GM12878 (cell line): ENCODE measurements at regions not wholly inside any gene's neighbourhood (a gene's known extent, or its start where the extent isn't known, plus 50 kb on each side); places are given as distances from the start of the nearest gene placed in this dataset.

Experiments
- ATAC-seq: fragments of 200-7000 bp; cut with Tn5 transposase; 3 replicates; pipeline ENCODE4 v1.9.1; 2020; ENCODE audit warnings: mild to moderate bottlenecking, moderate library complexity
- BruUV-seq: library from RNA; stranded (reverse); fragments of 400-500 nt; replicated peaks from 2 replicates; lab custom pipeline; 2021; lab: Mats Ljungman, UMichigan
- CTCF ChIA-PET: fragments of 300-600 bp; sonication (Branson Sonifier 250); formaldehyde crosslinking; extraction: SDS; loops from one replicate; lab custom pipeline; 2021; ENCODE audit warnings: inconsistent platforms; lab: Yijun Ruan, JAX
- POLR2A ChIA-PET: fragments of 350-600 bp; formaldehyde crosslinking; extraction: SDS; loops from one replicate; lab custom pipeline; 2021; ENCODE audit warnings: inconsistent platforms; lab: Charles Lee
- RAD21 ChIA-PET: fragments of 300-600 bp; sonication (Branson Sonifier 250); formaldehyde crosslinking; loops from one replicate; lab custom pipeline; 2023; ENCODE audit warnings: antibody characterized with exemption; ENCODE audit not compliant: unreplicated experiment; lab: Charles Lee
- SMC1A ChIA-PET: fragments of 300-600 bp; sonication (Branson Sonifier 250); formaldehyde crosslinking; loops from one replicate; lab custom pipeline; 2023; ENCODE audit not compliant: unreplicated experiment, uncharacterized antibody; lab: Charles Lee
- DNase-seq: peaks from one replicate; pipeline ENCODE4 v3.0.0-alpha.2; 2011; ENCODE audit warnings: low read depth, low spot score
- FAIRE-seq: peaks from 3 replicates; lab custom pipeline; 2011; peaks lifted over from hg19 to GRCh38; lab: Jason Lieb, UNC
- H2AFZ ChIP-seq: 2 replicates; pipeline ENCODE4 v1.6.0; 2011; ENCODE audit warnings: low read depth, low read length, control low read depth; ENCODE audit not compliant: control insufficient read depth
- H3K27ac ChIP-seq: 2 replicates; pipeline ENCODE4 v1.5.1; 2011; ENCODE audit warnings: control low read depth; ENCODE audit not compliant: control insufficient read depth, insufficient read depth
- H3K27me3 ChIP-seq, 2 experiments: replicated peaks in 1 of 2; 2 replicates each; pipeline versions ENCODE4 v1.6.0 to v1.6.1; 2011; ENCODE audit warnings: low read length in 1 of 2; ENCODE audit not compliant: control insufficient read depth in 2 of 2, insufficient read depth in 2 of 2
- H3K36me3 ChIP-seq, 2 experiments: 2 replicates each; pipeline ENCODE4 v1.5.1; 2011; ENCODE audit warnings: low read length in 1 of 2; ENCODE audit not compliant: control insufficient read depth in 2 of 2, insufficient read depth in 2 of 2
- H3K4me1 ChIP-seq: 2 replicates; pipeline ENCODE4 v1.6.1; 2011; ENCODE audit warnings: mild to moderate bottlenecking, low read length, moderate library complexity, mixed read lengths; ENCODE audit not compliant: control insufficient read depth, insufficient read depth
- H3K4me2 ChIP-seq: 2 replicates; pipeline ENCODE4 v1.6.0; 2011; ENCODE audit warnings: control low read depth; ENCODE audit not compliant: control insufficient read depth, insufficient read depth
- H3K4me3 ChIP-seq: fragments of 200-600 bp; sonication (generic); 2 replicates; pipeline ENCODE4 v1.5.1; 2016
- H3K79me2 ChIP-seq: 2 replicates; pipeline ENCODE4 v1.6.0; 2011; ENCODE audit warnings: low read length; ENCODE audit not compliant: control insufficient read depth, insufficient read depth
- H3K9ac ChIP-seq: 2 replicates; pipeline ENCODE4 v1.8.0; 2011; ENCODE audit warnings: low read length, control low read depth, mixed read lengths; ENCODE audit not compliant: control insufficient read depth, insufficient read depth
- H3K9me3 ChIP-seq: replicated peaks from 3 replicates; pipeline ENCODE4 v1.5.1; 2011; ENCODE audit warnings: mild to moderate bottlenecking, low read length; ENCODE audit not compliant: control insufficient read depth, insufficient read depth
- H4K20me1 ChIP-seq: 2 replicates; pipeline ENCODE4 v1.6.0; 2011; ENCODE audit not compliant: control insufficient read depth, insufficient read depth
- GATAD2B ChIP-seq: fragments of 450-650 bp; conservative IDR thresholded peaks from 2 replicates; pipeline ENCODE4 v1.6.1; 2017; ENCODE audit warnings: low read depth, mild to moderate bottlenecking, moderate library complexity
- JUND ChIP-seq: IDR thresholded peaks from 2 replicates; pipeline ENCODE4 v1.6.1; 2012; ENCODE audit warnings: low read depth, mild to moderate bottlenecking, low read length, improper control_type of control experiment, moderate library complexity
- RCOR1 ChIP-seq: conservative IDR thresholded peaks from 2 replicates; pipeline ENCODE4 v1.6.1; 2012; ENCODE audit warnings: low read depth, low read length, improper control_type of control experiment
- SMARCA5 ChIP-seq: fragments of 450-650 bp; IDR thresholded peaks from 2 replicates; pipeline ENCODE4 v1.6.1; 2017; ENCODE audit warnings: mild to moderate bottlenecking
- ZSCAN29 ChIP-seq: fragments of 450-650 bp; IDR thresholded peaks from 2 replicates; pipeline ENCODE4 v1.6.1; 2017; ENCODE audit warnings: mild to moderate bottlenecking, moderate library complexity
- WGBS: methylation state at CpG from one replicate; pipeline ENCODE4 v1.1.6; 2016; ENCODE audit warnings: low lambda C conversion rate; ENCODE audit not compliant: insufficient replicate concordance, insufficient coverage; ENCODE audit errors: missing lambda C conversion rate; 5-methylcytosine and 5-hydroxymethylcytosine counted together
- in situ Hi-C: fragments of 300-500 bp; cut with MboI; formaldehyde crosslinking; loops from 9 replicates; pipeline ENCODE4 v1.14.3; 2018; ENCODE audit warnings: mixed read lengths
- intact Hi-C: fragments of 100-400 bp; cut with micrococcal nuclease; formaldehyde crosslinking; loops from one replicate; pipeline ENCODE4 v1.14.2; 2022; ENCODE audit not compliant: unreplicated experiment
- TF ChIP-seq, protein P1 (sequence below): IDR thresholded peaks from 2 replicates; pipeline ENCODE4 v1.6.1; 2012; ENCODE audit warnings: low read length, inconsistent platforms
- TF ChIP-seq, protein P2 (sequence below): fragments of 450-650 bp; conservative IDR thresholded peaks from 2 replicates; pipeline ENCODE4 v1.6.1; 2017; ENCODE audit warnings: mild to moderate bottlenecking, moderate library complexity
- TF ChIP-seq, protein P3 (sequence below): fragments of 450-650 bp; IDR thresholded peaks from 2 replicates; pipeline ENCODE4 v1.6.1; 2017; ENCODE audit warnings: low read depth, mild to moderate bottlenecking, moderate library complexity

- ChIA-PET RAD21 (no interaction called here), CTCF (no interaction called here), POLR2A (no interaction called here), SMC1A (no interaction called here)
- in situ Hi-C loops (no loop called here), intact Hi-C loops (no loop called here)
- Histone ChIP-seq H3K4me1 (no peaks in the 10 kb centered on the region), H3K4me3 (no peak overlapping the region), H4K20me1 (no peaks in the 10 kb centered on the region), H3K27me3 (no peaks in the 10 kb centered on the region), H3K27ac (no peak overlapping the region), H3K4me2 (no peak overlapping the region), H3K9ac (no peak overlapping the region), H3K79me2 (no peaks in the 10 kb centered on the region), H3K9me3 (no peaks in the 10 kb centered on the region; the same call in none of the 3 replicates), H3K36me3 (no peaks in the 10 kb centered on the region), H2AFZ (no peak overlapping the region)
- TF ChIP-seq SMARCA5: no peak
- no peak for TF ChIP-seq JUND
- TF ChIP-seq GATAD2B: no peak
- no peak for TF ChIP-seq ZSCAN29
- TF ChIP-seq, protein P1, sequence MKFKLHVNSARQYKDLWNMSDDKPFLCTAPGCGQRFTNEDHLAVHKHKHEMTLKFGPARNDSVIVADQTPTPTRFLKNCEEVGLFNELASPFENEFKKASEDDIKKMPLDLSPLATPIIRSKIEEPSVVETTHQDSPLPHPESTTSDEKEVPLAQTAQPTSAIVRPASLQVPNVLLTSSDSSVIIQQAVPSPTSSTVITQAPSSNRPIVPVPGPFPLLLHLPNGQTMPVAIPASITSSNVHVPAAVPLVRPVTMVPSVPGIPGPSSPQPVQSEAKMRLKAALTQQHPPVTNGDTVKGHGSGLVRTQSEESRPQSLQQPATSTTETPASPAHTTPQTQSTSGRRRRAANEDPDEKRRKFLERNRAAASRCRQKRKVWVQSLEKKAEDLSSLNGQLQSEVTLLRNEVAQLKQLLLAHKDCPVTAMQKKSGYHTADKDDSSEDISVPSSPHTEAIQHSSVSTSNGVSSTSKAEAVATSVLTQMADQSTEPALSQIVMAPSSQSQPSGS: no peak
- TF ChIP-seq, protein P2, sequence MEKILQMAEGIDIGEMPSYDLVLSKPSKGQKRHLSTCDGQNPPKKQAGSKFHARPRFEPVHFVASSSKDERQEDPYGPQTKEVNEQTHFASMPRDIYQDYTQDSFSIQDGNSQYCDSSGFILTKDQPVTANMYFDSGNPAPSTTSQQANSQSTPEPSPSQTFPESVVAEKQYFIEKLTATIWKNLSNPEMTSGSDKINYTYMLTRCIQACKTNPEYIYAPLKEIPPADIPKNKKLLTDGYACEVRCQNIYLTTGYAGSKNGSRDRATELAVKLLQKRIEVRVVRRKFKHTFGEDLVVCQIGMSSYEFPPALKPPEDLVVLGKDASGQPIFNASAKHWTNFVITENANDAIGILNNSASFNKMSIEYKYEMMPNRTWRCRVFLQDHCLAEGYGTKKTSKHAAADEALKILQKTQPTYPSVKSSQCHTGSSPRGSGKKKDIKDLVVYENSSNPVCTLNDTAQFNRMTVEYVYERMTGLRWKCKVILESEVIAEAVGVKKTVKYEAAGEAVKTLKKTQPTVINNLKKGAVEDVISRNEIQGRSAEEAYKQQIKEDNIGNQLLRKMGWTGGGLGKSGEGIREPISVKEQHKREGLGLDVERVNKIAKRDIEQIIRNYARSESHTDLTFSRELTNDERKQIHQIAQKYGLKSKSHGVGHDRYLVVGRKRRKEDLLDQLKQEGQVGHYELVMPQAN: no peak
- no peak for TF ChIP-seq RCOR1
- TF ChIP-seq, protein P3, sequence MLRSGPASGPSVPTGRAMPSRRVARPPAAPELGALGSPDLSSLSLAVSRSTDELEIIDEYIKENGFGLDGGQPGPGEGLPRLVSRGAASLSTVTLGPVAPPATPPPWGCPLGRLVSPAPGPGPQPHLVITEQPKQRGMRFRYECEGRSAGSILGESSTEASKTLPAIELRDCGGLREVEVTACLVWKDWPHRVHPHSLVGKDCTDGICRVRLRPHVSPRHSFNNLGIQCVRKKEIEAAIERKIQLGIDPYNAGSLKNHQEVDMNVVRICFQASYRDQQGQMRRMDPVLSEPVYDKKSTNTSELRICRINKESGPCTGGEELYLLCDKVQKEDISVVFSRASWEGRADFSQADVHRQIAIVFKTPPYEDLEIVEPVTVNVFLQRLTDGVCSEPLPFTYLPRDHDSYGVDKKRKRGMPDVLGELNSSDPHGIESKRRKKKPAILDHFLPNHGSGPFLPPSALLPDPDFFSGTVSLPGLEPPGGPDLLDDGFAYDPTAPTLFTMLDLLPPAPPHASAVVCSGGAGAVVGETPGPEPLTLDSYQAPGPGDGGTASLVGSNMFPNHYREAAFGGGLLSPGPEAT: no peak
- 87% methylated on average over 7 of the region's 7 CpGs for WGBS
- FAIRE-seq (no peak), DNase-seq (no peak), ATAC-seq (no peak)
- BruUV-seq: no TSS peak
These were observed 254.4 kb upstream of the PMFBP1 start for GRCh38 chr16:72426386-72426785.
